HG02885 (cell line): ENCODE measurements at regions not wholly inside any gene's neighbourhood (a gene's known extent, or its start where the extent isn't known, plus 50 kb on each side); places are given as distances from the start of the nearest gene placed in this dataset.

Experiments
- ATAC-seq: cut with Tn5 transposase; IDR thresholded peaks from one replicate; pipeline ENCODE4 v1.9.1; 2021; ENCODE audit warnings: mild to moderate bottlenecking; ENCODE audit not compliant: unreplicated experiment, poor library complexity

- ATAC-seq: no peak
Measured at GRCh38 chr1:81069856-81070255, 730.9 kb upstream of the ADGRL2 start.

- ATAC-seq: no peak
Measured at GRCh38 chr1:81068726-81069125, 732.0 kb upstream of the ADGRL2 start.

- no peak for ATAC-seq
Measured at GRCh38 chr1:81053826-81054225, 746.9 kb upstream of the ADGRL2 start.

DNA sequence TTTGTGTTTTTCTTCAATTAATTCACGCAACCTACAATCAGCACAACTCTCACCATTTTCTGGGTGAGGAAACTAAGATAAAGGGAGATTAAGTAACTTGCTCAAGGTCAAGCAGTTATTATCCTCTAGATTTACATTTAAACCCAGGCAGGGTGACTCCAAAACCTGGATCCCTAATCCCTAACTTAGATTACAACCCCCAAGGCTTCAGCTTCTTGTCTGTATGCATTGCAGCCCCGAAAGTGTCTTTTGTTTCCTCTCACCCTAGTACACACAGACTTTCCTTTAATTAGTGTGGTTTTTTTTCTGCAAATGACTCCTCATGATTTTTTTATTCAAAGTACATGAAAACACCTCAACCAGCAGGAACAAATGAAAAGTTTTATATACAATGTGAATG is 748.6 kb upstream of the ADGRL2 start:
- no peak for ATAC-seq

DNA sequence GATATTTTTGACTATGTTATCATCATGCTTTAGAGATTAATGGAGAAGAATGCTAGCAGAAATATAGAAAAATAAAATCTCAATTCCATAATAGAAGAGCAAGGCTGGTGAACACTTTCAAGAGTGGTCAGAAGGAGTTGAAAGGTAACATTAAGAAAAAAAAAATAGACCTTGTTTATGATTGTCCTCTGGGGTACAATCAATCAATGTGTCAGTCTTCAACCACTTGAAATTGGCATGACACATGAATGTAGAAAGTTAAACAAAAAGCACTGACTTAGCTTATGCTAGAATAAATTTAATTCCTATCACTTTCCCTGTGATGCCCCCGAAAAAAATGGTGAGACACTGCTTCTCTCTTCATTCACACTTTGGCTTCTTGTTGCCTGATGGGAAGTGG is 750.3 kb upstream of the ADGRL2 start:
- no peak for ATAC-seq

- no peak for ATAC-seq
Measured at GRCh38 chr1:81044708-81045107, 756.0 kb upstream of the ADGRL2 start.

GRCh38 chr1:81042225-81042624 is 758.5 kb upstream of the ADGRL2 start:
- no peak for ATAC-seq

DNA sequence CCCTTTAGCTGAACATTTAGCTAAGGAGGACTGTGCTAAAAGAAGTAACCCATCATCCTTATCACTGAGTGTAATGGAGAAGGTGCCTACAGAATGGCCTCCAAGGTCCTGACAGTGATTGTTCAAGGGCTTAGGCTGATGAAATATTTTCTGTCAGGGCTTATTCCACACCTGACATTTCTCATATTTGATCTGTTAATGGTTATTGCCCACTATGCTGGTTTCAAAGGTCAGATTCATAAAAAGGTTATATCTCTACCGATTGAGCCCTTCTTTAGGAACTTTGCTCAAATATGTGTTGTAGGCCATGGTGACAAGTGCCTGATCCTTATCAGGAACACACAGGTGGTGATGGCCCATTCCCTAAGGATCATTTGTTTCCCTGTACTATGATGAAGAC is 766.4 kb upstream of the ADGRL2 start:
- no peak for ATAC-seq

DNA sequence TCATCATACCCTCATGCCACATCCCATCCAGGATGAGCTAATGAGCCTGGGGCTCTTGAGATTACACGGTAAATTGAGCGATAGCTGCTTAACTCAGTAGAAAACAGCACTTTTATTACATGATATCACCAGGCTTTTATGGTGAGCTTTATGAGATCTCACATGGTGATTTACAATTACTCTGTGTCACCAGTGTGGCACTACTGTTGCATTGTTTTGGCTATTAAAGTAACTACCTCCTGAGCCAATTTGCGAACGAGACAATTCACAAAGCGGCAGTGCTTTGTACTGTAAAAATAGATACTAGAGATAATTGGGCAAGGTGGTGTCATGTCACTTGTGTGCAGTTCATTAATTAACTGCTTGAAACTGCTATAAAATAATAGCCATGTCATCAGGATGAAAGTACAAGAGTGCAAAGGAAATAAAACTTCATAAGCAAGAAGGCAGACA is 767.7 kb upstream of the ADGRL2 start:
- ATAC-seq: no peak

- no peak for ATAC-seq
Measured at GRCh38 chr1:81032374-81032773, 768.4 kb upstream of the ADGRL2 start.

- no peak for ATAC-seq
Measured at GRCh38 chr1:81030441-81030840, 770.3 kb upstream of the ADGRL2 start.

DNA sequence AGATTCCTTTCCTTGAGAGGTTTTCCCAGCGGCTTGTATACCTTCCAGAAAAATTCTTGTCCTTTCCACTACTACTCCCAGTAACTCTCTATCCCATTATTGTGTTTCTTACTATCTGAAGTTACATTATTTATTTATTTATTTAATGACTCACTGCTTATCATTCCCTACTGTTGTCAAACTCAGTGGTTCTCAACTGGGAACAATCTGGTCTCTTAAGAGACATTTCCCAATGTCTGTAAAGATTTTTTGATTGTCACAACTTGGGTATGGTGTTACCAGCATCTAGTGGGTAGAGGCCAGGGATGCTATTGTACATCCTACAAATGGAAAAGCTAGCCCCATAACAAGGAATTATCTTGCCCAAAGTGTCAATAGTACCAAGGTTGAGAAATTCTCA is 771.5 kb upstream of the ADGRL2 start:
- no peak for ATAC-seq

DNA sequence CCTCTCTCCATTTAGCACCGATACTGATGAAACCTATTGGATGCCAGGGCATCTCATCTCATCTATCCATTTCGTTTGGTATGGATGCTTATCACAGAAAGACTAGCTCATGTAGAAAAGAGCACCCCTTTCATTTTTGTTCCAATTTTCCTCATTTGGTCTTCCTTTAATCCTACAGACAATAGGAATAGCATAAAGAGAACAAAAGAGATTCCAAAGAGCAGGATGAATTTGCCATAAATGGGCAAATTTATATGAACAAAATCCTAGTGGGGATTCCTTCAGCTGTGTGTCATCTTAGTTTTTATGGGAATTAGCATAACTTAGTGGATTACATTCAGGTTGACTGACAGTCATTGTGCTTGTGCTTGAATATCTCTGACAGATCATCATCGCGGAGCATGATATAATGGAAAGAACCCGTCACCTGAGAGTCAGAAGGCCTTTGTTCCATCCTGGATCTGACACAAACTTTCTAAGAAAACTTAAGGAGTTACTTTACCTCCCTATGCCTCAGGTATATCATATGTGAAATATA is 777.5 kb upstream of the ADGRL2 start:
- no peak for ATAC-seq

DNA sequence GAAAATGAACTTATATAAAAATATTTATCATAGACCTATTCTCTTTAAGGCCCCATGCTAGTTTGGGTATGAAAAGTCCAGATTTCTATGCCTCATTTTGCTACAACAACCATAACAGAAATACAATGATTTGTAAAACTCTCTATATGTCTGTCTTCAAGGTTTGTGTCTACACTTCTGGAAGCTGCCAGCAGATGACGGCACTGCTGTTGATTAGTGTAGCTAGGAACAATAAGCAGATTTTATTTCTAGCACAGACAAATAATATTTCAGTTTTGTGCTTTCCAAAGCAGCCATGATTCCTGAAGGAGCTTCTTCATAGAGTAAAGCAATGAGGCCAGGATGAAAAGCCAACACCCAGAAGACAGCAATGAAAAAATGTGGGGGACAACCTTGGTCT is 779.6 kb upstream of the ADGRL2 start:
- ATAC-seq: no peak

DNA sequence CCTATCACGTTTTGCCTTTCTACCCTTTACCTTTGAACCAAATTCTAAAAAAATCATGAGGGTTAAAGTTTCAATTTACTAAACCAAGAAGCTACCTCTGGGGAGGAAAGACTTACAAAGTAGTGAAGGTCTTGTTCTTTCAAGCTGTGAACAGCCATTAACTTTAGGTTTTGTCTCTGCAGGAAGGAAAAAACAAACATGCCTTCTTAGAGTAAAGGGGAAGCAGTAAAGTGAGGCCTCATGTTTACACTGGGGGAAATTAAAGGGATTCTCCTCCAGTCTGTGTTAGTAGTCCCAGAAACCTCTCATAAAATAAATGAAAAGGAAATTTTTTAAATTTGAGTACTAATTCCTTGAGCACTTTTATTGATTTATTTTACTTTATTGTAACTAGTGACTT is 780.2 kb upstream of the ADGRL2 start:
- ATAC-seq: no peak

DNA sequence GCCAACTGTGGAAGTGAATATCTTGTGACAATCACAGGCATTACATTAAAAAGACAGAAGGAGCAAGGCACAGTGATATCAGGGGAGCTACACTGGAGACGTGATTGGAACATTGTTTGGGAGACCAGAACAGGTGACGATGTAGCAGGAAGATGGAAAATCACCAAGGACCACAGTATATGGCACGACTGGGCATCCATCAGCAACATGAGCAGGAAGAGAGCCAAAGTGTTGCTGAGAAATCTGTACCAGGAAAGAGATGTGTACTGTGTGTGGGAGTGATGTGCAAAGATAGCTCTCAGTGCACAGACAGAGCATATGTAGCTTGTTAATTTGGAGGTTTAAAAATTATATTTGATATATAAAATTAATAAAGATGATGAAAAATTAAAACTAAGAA is 790.6 kb upstream of the ADGRL2 start:
- no peak for ATAC-seq

- ATAC-seq: no peak
Measured at GRCh38 chr1:81008293-81008692, 792.4 kb upstream of the ADGRL2 start.

DNA sequence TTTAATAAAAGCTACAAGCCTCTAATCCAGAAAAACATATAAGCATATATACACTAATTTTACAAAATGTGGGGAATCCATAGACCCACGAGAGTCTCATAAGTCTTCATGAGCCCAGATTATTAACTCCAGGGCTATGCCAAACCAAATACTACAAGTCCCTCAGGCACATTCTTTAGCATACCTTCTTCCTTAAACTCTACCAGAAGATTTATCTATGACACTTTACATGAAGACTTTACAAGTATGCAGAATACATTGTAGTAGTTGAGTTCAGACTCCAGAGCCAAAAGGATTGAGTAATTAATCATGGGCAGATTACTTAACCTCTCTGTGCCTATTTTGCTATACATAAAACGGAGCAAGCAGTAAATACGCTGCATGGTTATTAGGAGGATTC is 793.7 kb upstream of the ADGRL2 start:
- no peak for ATAC-seq

- no peak for ATAC-seq
Measured at GRCh38 chr1:81006502-81006901, 794.2 kb upstream of the ADGRL2 start.

DNA sequence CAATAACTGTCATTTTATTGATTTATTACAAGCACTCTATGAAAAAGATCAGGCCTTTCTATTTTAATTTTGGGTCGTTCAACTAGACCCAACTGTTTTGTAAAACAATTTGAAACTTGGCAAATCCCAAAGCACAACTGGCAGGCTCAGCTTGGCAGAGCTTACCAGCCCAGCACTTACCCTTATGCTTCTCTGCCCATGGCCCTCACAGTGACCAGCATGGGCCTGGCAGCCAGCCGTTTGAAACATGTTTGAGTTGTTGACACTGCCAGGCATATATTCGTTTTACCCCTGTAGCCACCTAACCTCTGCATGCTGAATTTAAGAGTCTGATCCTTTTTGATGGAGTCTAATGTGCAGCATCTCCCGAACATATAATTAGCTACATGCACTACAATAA is 796.7 kb upstream of the ADGRL2 start:
- no peak for ATAC-seq

- no peak for ATAC-seq
Measured at GRCh38 chr1:80994934-80995333, 805.8 kb upstream of the ADGRL2 start.

GRCh38 chr1:80994038-80994437 is 806.7 kb upstream of the ADGRL2 start:
- ATAC-seq: no peak
